ENCODE measurements at regions not wholly inside any gene's neighbourhood (a gene's known extent, or its start where the extent isn't known, plus 50 kb on each side); places are given as distances from the start of the nearest gene placed in this dataset.

DNA sequence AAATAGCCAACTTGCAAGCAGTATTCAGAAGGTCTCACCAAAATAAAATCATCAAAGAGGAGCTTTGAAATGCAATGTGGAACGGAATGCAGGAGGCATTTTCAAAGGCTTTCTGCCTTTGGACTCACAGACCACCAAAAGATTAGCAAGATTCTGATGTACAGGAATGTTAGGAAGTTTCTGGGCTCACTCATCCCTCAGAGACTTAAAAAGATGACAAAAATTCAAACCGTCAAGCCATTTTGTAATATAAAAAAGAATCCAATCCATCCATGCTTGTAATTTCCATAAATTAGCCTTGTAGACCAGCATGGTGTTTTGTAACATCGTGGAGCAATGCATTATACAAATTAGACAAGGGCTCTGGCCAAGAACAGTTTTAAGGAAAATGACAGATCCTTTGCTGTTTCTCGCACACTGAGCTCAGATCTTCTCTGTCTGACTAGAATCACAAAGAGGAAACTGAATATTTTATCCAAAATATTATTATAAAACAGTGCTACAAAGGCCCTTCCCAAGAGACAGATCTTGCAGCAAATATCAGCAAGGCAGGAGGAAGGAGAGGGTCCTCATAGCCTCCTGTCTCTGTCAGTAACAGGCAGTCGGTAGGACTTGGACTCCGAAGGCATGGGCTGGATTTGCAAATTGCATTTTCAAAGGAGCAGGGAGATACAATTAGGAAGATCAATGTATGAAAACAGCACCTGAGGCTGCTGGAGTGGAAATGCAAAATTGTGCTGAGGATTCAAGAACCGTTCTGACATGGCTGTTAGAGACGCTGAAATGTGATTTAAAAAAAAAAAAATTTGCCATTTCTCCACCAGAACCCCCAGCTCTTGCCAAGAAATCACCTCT, 57.4 kb upstream of the NRP1 start:
- H3K4me1 Mint-ChIP-seq: peaks cover 2 to 5% of the 10 kb centered on the region in 2 experiments; a peak in 1 of 4 replicates
- Histone ChIP-seq H3K23ac (ENCODE audit: insufficient read length, low read depth, low read length) (no peak overlapping the region), H2AFZ (ENCODE audit: low read length) (no peak overlapping the region), H3K18ac (ENCODE audit: insufficient read length, low read depth, low read length) (no peak overlapping the region), H3K79me2 (ENCODE audit: insufficient read depth, low read length) (no peaks in the 10 kb centered on the region), H3K27ac (ENCODE audit: insufficient read length, low read depth, low read length) (no peak overlapping the region), H3K23me2 (ENCODE audit: insufficient read length, low read depth, low read length, poor library complexity, severe bottlenecking) (no peaks in the 10 kb centered on the region), H4K8ac (replicated peaks; ENCODE audit: insufficient read length, low read depth, low read length) (no peak overlapping the region), H3T11ph (ENCODE audit: low read length) (no peak overlapping the region), H2BK15ac (ENCODE audit: low read depth, low read length) (no peak overlapping the region), H3K9me3 (ENCODE audit: control insufficient read depth, low read depth, low read length) (no peaks in the 10 kb centered on the region), H3K14ac (ENCODE audit: insufficient read depth, low read length) (no peak overlapping the region), H3K9ac (ENCODE audit: extremely low read depth, insufficient read length, low read length) (no peak overlapping the region), H2BK5ac (ENCODE audit: insufficient read length, low read length) (no peak overlapping the region), H3K4me1 (ENCODE audit: insufficient read depth, low read length) (no peaks in the 10 kb centered on the region), H4K5ac (ENCODE audit: insufficient read length, low read depth, low read length) (no peak overlapping the region), H3K79me1 (ENCODE audit: insufficient read depth, low read depth, low read length, poor library complexity, severe bottlenecking) (no peaks in the 10 kb centered on the region), H3K4ac (ENCODE audit: low read depth, low read length) (no peak overlapping the region), H2BK20ac (ENCODE audit: low read depth, low read length, poor library complexity, severe bottlenecking) (no peak overlapping the region), H3K27me3 (ENCODE audit: insufficient read depth, low read length) (no peaks in the 10 kb centered on the region), H4K20me1 (ENCODE audit: control insufficient read depth, insufficient read depth, insufficient read length) (no peaks in the 10 kb centered on the region), H2AK5ac (ENCODE audit: insufficient read length, low read length) (no peak overlapping the region), H3K4me2 (ENCODE audit: insufficient read depth, insufficient read length, low read length) (no peak overlapping the region), H2BK120ac (ENCODE audit: low read depth, low read length, poor library complexity, severe bottlenecking) (no peak overlapping the region), H2BK12ac (ENCODE audit: insufficient read length, low read depth, low read length) (no peak overlapping the region), H4K91ac (ENCODE audit: insufficient read length, low read depth, low read length) (no peak overlapping the region), H3K56ac (ENCODE audit: insufficient read length, low read depth, low read length) (no peak overlapping the region)
- 0 out of 7 replicates have a peak, but pooled peaks cover 0 to 2% (median under 1%) of the 10 kb centered on the region in 3 experiments for H3K36me3 Mint-ChIP-seq (ENCODE audit: insufficient read depth in 1 of 3, low read depth in 3 of 3)
- H3K9me3 Mint-ChIP-seq: peaks cover 2 to 4% of the 10 kb centered on the region in 2 experiments; a peak in 2 of 5 replicates
- no CpG with 5 or more reads among the region's 8 CpGs for WGBS (ENCODE audit: extremely low coverage, insufficient read length, low lambda C conversion rate)
- H3K27ac Mint-ChIP-seq: no peak overlapping the region
- no peak overlapping the region for H3K4me3 Mint-ChIP-seq
- DNase-seq: no peak
- TF ChIP-seq CTCF (conservative IDR thresholded peaks at IDR 0.05): no peak
- H3K27me3 Mint-ChIP-seq (ENCODE audit: low read depth): no peaks in the 10 kb centered on the region; the same call in 1 of the 2 replicates

Measured in H9 (cell line).